Stimulated activated naive CD4-positive, alpha-beta T cell (primary cell): ENCODE measurements at regions not wholly inside any gene's neighbourhood (a gene's known extent, or its start where the extent isn't known, plus 50 kb on each side); places are given as distances from the start of the nearest gene placed in this dataset.

Experiments
- DNase-seq, 6 experiments: peaks; one replicate each; lab custom pipeline; 2025; lab: John Stamatoyannopoulos, UW

GRCh38 chr9:32319312-32319929 lies 65.0 kb upstream of the ACO1 start:
- DNase-seq, result no peak

GRCh38 chr9:32322622-32323021 lies 61.8 kb upstream of the ACO1 start:
- no peak for DNase-seq

GRCh38 chr9:32326146-32326545 lies 58.3 kb upstream of the ACO1 start:
- no peak for DNase-seq

- DNase-seq, result no peak
Observed at GRCh38 chr9:32331240-32331639, 53.2 kb upstream of the ACO1 start.

- DNase-seq, result no peak
Observed at GRCh38 chr9:32334112-32334511, 50.3 kb upstream of the ACO1 start.
